ENCODE measurements at regions not wholly inside any gene's neighbourhood (a gene's known extent, or its start where the extent isn't known, plus 50 kb on each side); places are given as distances from the start of the nearest gene placed in this dataset.

- TF ChIP-seq CTCF (IDR thresholded peaks at IDR 0.05) = no peak
- no peak for TF ChIP-seq KDM5A (IDR thresholded peaks at IDR 0.05)
- no peak for TF ChIP-seq POLR2A (IDR thresholded peaks at IDR 0.05; ENCODE audit: low read length)
- TF ChIP-seq BCL3 (IDR thresholded peaks at IDR 0.05) = no peak
- TF ChIP-seq EP300 (IDR thresholded peaks at IDR 0.05) = no peak
- no peak for TF ChIP-seq CEBPB (IDR thresholded peaks at IDR 0.05)
- TF ChIP-seq RFX5 (IDR thresholded peaks at IDR 0.05) = no peak
- no peak for TF ChIP-seq BHLHE40 (IDR thresholded peaks at IDR 0.05; ENCODE audit: low read depth, low read length)
- TF ChIP-seq HMGXB4 (CRISPR knock-in tag; IDR thresholded peaks at IDR 0.05; ENCODE audit: borderline replicate concordance) = no peak
Observed at GRCh38 chr5:110167384-110167783, 477.7 kb downstream of the MAN2A1 start.
